Stimulated activated naive CD8-positive, alpha-beta T cell treated with anti-CD3 and anti-CD28 coated beads, Interleukin-15, Interleukin-2, amounts not matched to agents 100 ng/mL and 50 ng/mL, for 24 hours (primary cell): ENCODE measurements at regions not wholly inside any gene's neighbourhood (a gene's known extent, or its start where the extent isn't known, plus 50 kb on each side); places are given as distances from the start of the nearest gene placed in this dataset.
"Not testable (repeated sequence)": the region's sequence is repeated elsewhere in the genome, so short reads cannot be mapped to it uniquely, and the experiment has no call there.

Source experiments
- H3K27ac Mint-ChIP-seq: one replicate; pipeline ENCODE4 v1.8.0; 2021; ENCODE audit warnings: mild to moderate bottlenecking, mixed read lengths
- H3K27me3 Mint-ChIP-seq: one replicate; pipeline ENCODE4 v1.8.0; 2021; ENCODE audit warnings: mixed read lengths
- H3K36me3 Mint-ChIP-seq: one replicate; pipeline ENCODE4 v1.8.0; 2021; ENCODE audit warnings: low read depth, mixed read lengths
- H3K4me1 Mint-ChIP-seq: one replicate; pipeline ENCODE4 v1.8.0; 2021; ENCODE audit warnings: low read depth, mixed read lengths
- H3K4me3 Mint-ChIP-seq: one replicate; pipeline ENCODE4 v1.8.0; 2021; ENCODE audit warnings: mild to moderate bottlenecking, mixed read lengths
- H3K9me3 Mint-ChIP-seq: one replicate; pipeline ENCODE4 v1.8.0; 2021; ENCODE audit warnings: mixed read lengths

- peaks cover 11% of the 10 kb centered on the region for H3K4me1 Mint-ChIP-seq
- H3K4me3 Mint-ChIP-seq, H3K27me3 Mint-ChIP-seq, H3K36me3 Mint-ChIP-seq, H3K9me3 Mint-ChIP-seq: not testable (repeated sequence)
- H3K27ac Mint-ChIP-seq, result peak overlapping the region; percentile 7
These were observed 112.6 kb upstream of the IVNS1ABP start for GRCh38 chr1:185429668-185430067.

- no peak overlapping the region for H3K4me3 Mint-ChIP-seq
- no peak overlapping the region for H3K27ac Mint-ChIP-seq
- peaks cover 6% of the 10 kb centered on the region for H3K4me1 Mint-ChIP-seq
- H3K36me3 Mint-ChIP-seq, result no peaks in the 10 kb centered on the region
- H3K9me3 Mint-ChIP-seq, result no peaks in the 10 kb centered on the region
- no peaks in the 10 kb centered on the region for H3K27me3 Mint-ChIP-seq
These were observed 110.7 kb upstream of the IVNS1ABP start for GRCh38 chr1:185427776-185428175.

- H3K27me3 Mint-ChIP-seq, result no peaks in the 10 kb centered on the region
- H3K27ac Mint-ChIP-seq, result no peak overlapping the region
- H3K36me3 Mint-ChIP-seq, result no peaks in the 10 kb centered on the region
- H3K9me3 Mint-ChIP-seq, result no peaks in the 10 kb centered on the region
- H3K4me1 Mint-ChIP-seq, result peaks cover 4% of the 10 kb centered on the region
- no peak overlapping the region for H3K4me3 Mint-ChIP-seq
These were observed 110.2 kb upstream of the IVNS1ABP start for GRCh38 chr1:185427264-185427663.

- Mint-ChIP-seq H3K4me1 (peaks cover 4% of the 10 kb centered on the region), H3K36me3 (no peaks in the 10 kb centered on the region), H3K4me3 (no peak overlapping the region), H3K27me3 (no peaks in the 10 kb centered on the region), H3K27ac (no peak overlapping the region), H3K9me3 (no peaks in the 10 kb centered on the region)
These were observed 109.8 kb upstream of the IVNS1ABP start for GRCh38 chr1:185426848-185427247.

- no peak overlapping the region for H3K4me3 Mint-ChIP-seq
- H3K36me3 Mint-ChIP-seq, result no peaks in the 10 kb centered on the region
- no peaks in the 10 kb centered on the region for H3K9me3 Mint-ChIP-seq
- no peaks in the 10 kb centered on the region for H3K27me3 Mint-ChIP-seq
- peaks cover 13% of the 10 kb centered on the region for H3K4me1 Mint-ChIP-seq
- H3K27ac Mint-ChIP-seq, result no peak overlapping the region
These were observed 108.1 kb upstream of the IVNS1ABP start for GRCh38 chr1:185425163-185425562.

- Mint-ChIP-seq H3K9me3 (no peaks in the 10 kb centered on the region), H3K27me3 (no peaks in the 10 kb centered on the region), H3K4me3 (no peak overlapping the region), H3K27ac (peak overlapping the region; percentile 86), H3K4me1 (peaks cover 12% of the 10 kb centered on the region), H3K36me3 (no peaks in the 10 kb centered on the region)
These were observed 104.6 kb upstream of the IVNS1ABP start for GRCh38 chr1:185421485-185422107.

GRCh38 chr1:185420588-185421081 lies 103.6 kb upstream of the IVNS1ABP start:
- Mint-ChIP-seq H3K4me3 (no peak overlapping the region), H3K9me3 (no peaks in the 10 kb centered on the region), H3K27me3 (no peaks in the 10 kb centered on the region), H3K36me3 (no peaks in the 10 kb centered on the region), H3K4me1 (peaks cover 10% of the 10 kb centered on the region), H3K27ac (peak overlapping the region; percentile 86)

GRCh38 chr1:185419718-185420117 lies 102.7 kb upstream of the IVNS1ABP start:
- no peaks in the 10 kb centered on the region for H3K27me3 Mint-ChIP-seq
- no peak overlapping the region for H3K4me3 Mint-ChIP-seq
- H3K27ac Mint-ChIP-seq, result no peak overlapping the region
- peaks cover 10% of the 10 kb centered on the region for H3K4me1 Mint-ChIP-seq
- H3K9me3 Mint-ChIP-seq, result no peaks in the 10 kb centered on the region
- H3K36me3 Mint-ChIP-seq, result no peaks in the 10 kb centered on the region

- no peaks in the 10 kb centered on the region for H3K36me3 Mint-ChIP-seq
- no peak overlapping the region for H3K27ac Mint-ChIP-seq
- no peak overlapping the region for H3K4me3 Mint-ChIP-seq
- no peaks in the 10 kb centered on the region for H3K27me3 Mint-ChIP-seq
- H3K4me1 Mint-ChIP-seq, result peaks cover 10% of the 10 kb centered on the region
- no peaks in the 10 kb centered on the region for H3K9me3 Mint-ChIP-seq
These were observed 101.4 kb upstream of the IVNS1ABP start for GRCh38 chr1:185418472-185418871.

GRCh38 chr1:185412385-185413087 lies 95.5 kb upstream of the IVNS1ABP start:
- peak overlapping the region; percentile 14 for H3K27ac Mint-ChIP-seq
- H3K27me3 Mint-ChIP-seq, result no peaks in the 10 kb centered on the region
- H3K9me3 Mint-ChIP-seq, result peaks cover 7% of the 10 kb centered on the region
- H3K4me3 Mint-ChIP-seq, result no peak overlapping the region
- no peaks in the 10 kb centered on the region for H3K36me3 Mint-ChIP-seq
- H3K4me1 Mint-ChIP-seq, result peaks cover 13% of the 10 kb centered on the region

GRCh38 chr1:185409763-185410528 lies 92.9 kb upstream of the IVNS1ABP start:
- Mint-ChIP-seq H3K9me3 (peaks cover 13% of the 10 kb centered on the region), H3K27me3 (no peaks in the 10 kb centered on the region), H3K4me3 (no peak overlapping the region), H3K27ac (no peak overlapping the region), H3K36me3 (no peaks in the 10 kb centered on the region), H3K4me1 (peaks cover 29% of the 10 kb centered on the region)

GRCh38 chr1:185409345-185409744 lies 92.3 kb upstream of the IVNS1ABP start:
- H3K9me3 Mint-ChIP-seq, result peaks cover 13% of the 10 kb centered on the region
- H3K27me3 Mint-ChIP-seq, result no peaks in the 10 kb centered on the region
- H3K4me3 Mint-ChIP-seq, result no peak overlapping the region
- H3K36me3 Mint-ChIP-seq, result no peaks in the 10 kb centered on the region
- peaks cover 35% of the 10 kb centered on the region for H3K4me1 Mint-ChIP-seq
- no peak overlapping the region for H3K27ac Mint-ChIP-seq

- Mint-ChIP-seq H3K9me3 (peaks cover 13% of the 10 kb centered on the region), H3K27me3 (no peaks in the 10 kb centered on the region), H3K4me3 (no peak overlapping the region), H3K36me3 (no peaks in the 10 kb centered on the region), H3K27ac (no peak overlapping the region), H3K4me1 (peaks cover 37% of the 10 kb centered on the region)
These were observed 91.7 kb upstream of the IVNS1ABP start for GRCh38 chr1:185408700-185409270.

- H3K9me3 Mint-ChIP-seq, result peaks cover 13% of the 10 kb centered on the region
- H3K36me3 Mint-ChIP-seq, result no peaks in the 10 kb centered on the region
- H3K27ac Mint-ChIP-seq, result peak overlapping the region; percentile 31
- no peak overlapping the region for H3K4me3 Mint-ChIP-seq
- H3K27me3 Mint-ChIP-seq, result peaks cover 5% of the 10 kb centered on the region
- peaks cover 41% of the 10 kb centered on the region for H3K4me1 Mint-ChIP-seq
These were observed 89.6 kb upstream of the IVNS1ABP start for GRCh38 chr1:185406691-185407009.
